ENCODE measurements at regions not wholly inside any gene's neighbourhood (a gene's known extent, or its start where the extent isn't known, plus 50 kb on each side); places are given as distances from the start of the nearest gene placed in this dataset.

DNA sequence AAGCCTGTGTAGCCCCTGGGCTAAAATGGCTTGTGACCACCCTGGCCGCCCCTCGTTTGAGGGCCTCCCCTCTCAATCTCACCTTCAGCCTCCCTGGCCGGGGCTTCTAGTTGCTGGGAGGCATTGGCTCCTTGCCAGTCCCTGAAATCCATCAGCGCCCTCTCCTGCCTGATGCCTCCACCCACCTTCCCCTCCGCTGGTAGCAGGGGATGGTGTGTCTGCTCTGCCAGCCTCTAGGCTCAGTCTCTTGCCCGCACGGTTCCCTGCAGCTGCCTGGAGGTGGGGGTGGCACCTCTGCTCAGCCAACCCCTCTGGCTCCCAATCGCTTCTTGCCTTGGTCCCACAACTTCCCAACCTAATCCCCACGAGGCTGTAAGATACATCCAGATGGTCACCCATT lies 167.9 kb downstream of the PHETA1 start:
- Mint-ChIP-seq H3K4me1 (ENCODE audit: unreplicated experiment) (peaks cover 17% of the 10 kb centered on the region), H3K27ac (no peak overlapping the region), H3K9me3 (no peaks in the 10 kb centered on the region), H3K27me3 (peaks cover 47% of the 10 kb centered on the region), H3K4me3 (no peak overlapping the region), H3K36me3 (no peaks in the 10 kb centered on the region)
- TF ChIP-seq, protein P1, sequence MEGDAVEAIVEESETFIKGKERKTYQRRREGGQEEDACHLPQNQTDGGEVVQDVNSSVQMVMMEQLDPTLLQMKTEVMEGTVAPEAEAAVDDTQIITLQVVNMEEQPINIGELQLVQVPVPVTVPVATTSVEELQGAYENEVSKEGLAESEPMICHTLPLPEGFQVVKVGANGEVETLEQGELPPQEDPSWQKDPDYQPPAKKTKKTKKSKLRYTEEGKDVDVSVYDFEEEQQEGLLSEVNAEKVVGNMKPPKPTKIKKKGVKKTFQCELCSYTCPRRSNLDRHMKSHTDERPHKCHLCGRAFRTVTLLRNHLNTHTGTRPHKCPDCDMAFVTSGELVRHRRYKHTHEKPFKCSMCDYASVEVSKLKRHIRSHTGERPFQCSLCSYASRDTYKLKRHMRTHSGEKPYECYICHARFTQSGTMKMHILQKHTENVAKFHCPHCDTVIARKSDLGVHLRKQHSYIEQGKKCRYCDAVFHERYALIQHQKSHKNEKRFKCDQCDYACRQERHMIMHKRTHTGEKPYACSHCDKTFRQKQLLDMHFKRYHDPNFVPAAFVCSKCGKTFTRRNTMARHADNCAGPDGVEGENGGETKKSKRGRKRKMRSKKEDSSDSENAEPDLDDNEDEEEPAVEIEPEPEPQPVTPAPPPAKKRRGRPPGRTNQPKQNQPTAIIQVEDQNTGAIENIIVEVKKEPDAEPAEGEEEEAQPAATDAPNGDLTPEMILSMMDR (conservative IDR thresholded peaks at IDR 0.05): no peak
- no peak for DNase-seq (ENCODE audit: extremely low spot score, unreplicated experiment)

DNA sequence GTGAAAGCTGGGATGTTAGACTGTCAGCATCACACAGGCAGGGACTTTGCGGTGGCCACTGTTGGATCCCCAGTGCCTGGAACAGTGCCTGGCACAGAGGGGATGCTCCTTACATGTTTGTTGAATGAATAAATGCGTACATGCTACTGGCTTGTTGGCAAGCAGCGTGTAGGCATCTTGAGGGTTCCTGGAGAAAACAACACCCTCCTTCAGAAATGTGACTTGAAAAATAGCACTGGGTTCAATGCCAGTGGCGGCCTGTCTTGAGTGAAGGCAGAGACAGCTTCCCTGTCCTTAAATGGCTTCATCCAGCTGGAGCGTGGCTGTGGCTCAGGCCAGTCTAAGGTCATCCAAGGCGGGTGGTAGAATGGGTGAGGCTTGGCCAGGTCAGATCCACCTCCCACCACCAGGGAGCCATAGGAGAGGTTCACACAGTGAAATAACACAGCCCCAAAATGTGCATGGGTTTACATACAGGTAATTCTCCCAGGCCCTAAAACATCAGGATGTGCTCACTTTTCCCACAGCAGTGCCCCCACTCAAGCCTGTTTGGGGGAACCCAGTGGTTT lies 171.4 kb downstream of the PHETA1 start:
- DNase-seq (ENCODE audit: extremely low spot score, unreplicated experiment): no peak
- no peaks in the 10 kb centered on the region for H3K9me3 Mint-ChIP-seq

GRCh38 chr12:111196532-111196931 lies 172.4 kb downstream of the PHETA1 start:
- no peak overlapping the region for H3K27ac Mint-ChIP-seq
- H3K4me3 Mint-ChIP-seq: no peak overlapping the region
- H3K27me3 Mint-ChIP-seq: peaks cover 34% of the 10 kb centered on the region
- no peaks in the 10 kb centered on the region for H3K36me3 Mint-ChIP-seq
- TF ChIP-seq, protein P1 (conservative IDR thresholded peaks at IDR 0.05): no peak
- peaks cover 15% of the 10 kb centered on the region for H3K4me1 Mint-ChIP-seq (ENCODE audit: unreplicated experiment)
- no peak for DNase-seq (ENCODE audit: extremely low spot score, unreplicated experiment)
- H3K9me3 Mint-ChIP-seq: no peaks in the 10 kb centered on the region

More for the DNA sequence above, 171.4 kb downstream of the PHETA1 start:
- no peak overlapping the region for H3K4me3 Mint-ChIP-seq
- H3K27ac Mint-ChIP-seq: no peak overlapping the region
- H3K4me1 Mint-ChIP-seq (ENCODE audit: unreplicated experiment): peaks cover 17% of the 10 kb centered on the region
- H3K36me3 Mint-ChIP-seq: no peaks in the 10 kb centered on the region
- TF ChIP-seq, protein P1 (conservative IDR thresholded peaks at IDR 0.05): peak; percentile 35
- H3K27me3 Mint-ChIP-seq: peaks cover 38% of the 10 kb centered on the region

GRCh38 chr12:111195316-111195715 lies 173.6 kb downstream of the PHETA1 start:
- TF ChIP-seq, protein P1 (conservative IDR thresholded peaks at IDR 0.05): no peak
- DNase-seq (ENCODE audit: extremely low spot score, unreplicated experiment): no peak
- Mint-ChIP-seq H3K27me3 (peaks cover 28% of the 10 kb centered on the region), H3K36me3 (no peaks in the 10 kb centered on the region), H3K4me1 (ENCODE audit: unreplicated experiment) (peaks cover 5% of the 10 kb centered on the region), H3K4me3 (no peak overlapping the region), H3K27ac (no peak overlapping the region), H3K9me3 (no peaks in the 10 kb centered on the region)

GRCh38 chr12:111194703-111195051 lies 174.2 kb downstream of the PHETA1 start:
- H3K4me1 Mint-ChIP-seq (ENCODE audit: unreplicated experiment): peaks cover 3% of the 10 kb centered on the region
- TF ChIP-seq, protein P1 (conservative IDR thresholded peaks at IDR 0.05): no peak
- no peaks in the 10 kb centered on the region for H3K36me3 Mint-ChIP-seq
- no peak overlapping the region for H3K4me3 Mint-ChIP-seq
- H3K27ac Mint-ChIP-seq: no peak overlapping the region
- H3K9me3 Mint-ChIP-seq: no peaks in the 10 kb centered on the region
- peaks cover 32% of the 10 kb centered on the region for H3K27me3 Mint-ChIP-seq
- no peak for DNase-seq (ENCODE audit: extremely low spot score, unreplicated experiment)

Data from type B pancreatic cell (in vitro differentiated cells).